AG08396 (cell line): ENCODE measurements at regions not wholly inside any gene's neighbourhood (a gene's known extent, or its start where the extent isn't known, plus 50 kb on each side); places are given as distances from the start of the nearest gene placed in this dataset.

ENCODE experiments used
- DNase-seq: peaks from one replicate; pipeline ENCODE4 v3.0.0; 2012; ENCODE audit warnings: low spot score, mixed read lengths

DNA sequence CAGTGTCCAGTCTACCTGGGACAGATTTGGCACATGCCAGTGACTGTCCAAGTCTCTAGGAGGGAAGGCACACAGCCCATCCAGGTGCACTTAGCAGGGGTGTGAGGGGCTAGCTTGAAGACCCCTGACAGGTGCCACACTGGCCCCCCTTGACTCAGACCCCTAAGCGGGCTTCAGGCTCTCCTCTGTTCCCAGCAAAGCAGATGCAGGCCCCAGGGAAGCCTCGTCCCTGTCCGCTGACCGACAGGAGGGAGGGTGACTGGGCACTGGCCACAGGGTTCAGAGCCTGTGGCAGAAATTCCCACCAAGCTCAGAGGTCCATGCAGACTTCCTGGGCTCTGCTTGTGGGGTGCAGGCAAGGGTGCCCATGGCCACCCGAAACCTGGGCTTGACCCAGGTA is 239.8 kb upstream of the MYT1L start:
- DNase-seq = no peak

DNA sequence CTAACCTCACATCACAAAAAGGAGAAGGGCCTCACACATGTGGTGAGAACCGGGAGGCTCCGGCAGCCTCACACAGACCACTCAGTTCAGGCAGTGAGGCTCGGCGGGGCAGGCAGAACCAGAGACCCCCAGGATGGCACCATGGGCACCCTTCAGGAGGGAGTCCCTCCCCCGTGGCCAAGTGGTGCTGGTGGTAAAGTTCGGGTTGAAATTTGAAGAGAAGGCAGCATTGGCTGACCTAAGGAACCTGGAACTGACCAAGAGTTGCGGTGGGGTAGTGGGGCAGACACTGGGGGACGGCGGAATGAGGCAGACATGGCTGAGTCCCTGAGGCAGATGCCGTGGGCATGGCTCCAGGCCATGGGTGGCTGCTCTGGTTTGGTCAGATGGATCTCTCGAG is 239.3 kb upstream of the MYT1L start:
- no peak for DNase-seq

- no peak for DNase-seq
Measured at GRCh38 chr2:2569836-2570235, 238.8 kb upstream of the MYT1L start.

DNA sequence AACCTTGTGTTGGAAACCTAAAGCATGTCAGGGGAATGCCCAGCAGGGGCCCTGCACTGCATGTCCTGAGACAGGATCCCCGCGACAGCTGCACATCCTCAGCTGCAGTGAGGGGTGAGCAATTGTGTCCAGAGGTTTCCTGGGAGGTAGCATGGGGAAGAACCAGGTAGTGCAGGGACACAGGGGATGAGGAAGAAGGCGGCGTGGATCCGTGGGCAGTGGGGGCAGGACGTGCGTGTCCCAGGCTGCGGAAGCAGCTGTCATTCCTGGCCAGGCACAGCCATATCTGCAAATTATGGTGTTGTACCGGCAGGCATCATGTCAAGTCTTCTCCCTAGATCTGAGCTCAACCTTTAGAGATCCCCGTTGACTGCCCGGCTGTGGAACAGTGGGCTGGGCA is 238.2 kb upstream of the MYT1L start:
- DNase-seq = no peak

- DNase-seq = no peak
Measured at GRCh38 chr2:2568411-2568810, 237.3 kb upstream of the MYT1L start.

GRCh38 chr2:2567776-2568175 is 236.7 kb upstream of the MYT1L start:
- DNase-seq = no peak

DNA sequence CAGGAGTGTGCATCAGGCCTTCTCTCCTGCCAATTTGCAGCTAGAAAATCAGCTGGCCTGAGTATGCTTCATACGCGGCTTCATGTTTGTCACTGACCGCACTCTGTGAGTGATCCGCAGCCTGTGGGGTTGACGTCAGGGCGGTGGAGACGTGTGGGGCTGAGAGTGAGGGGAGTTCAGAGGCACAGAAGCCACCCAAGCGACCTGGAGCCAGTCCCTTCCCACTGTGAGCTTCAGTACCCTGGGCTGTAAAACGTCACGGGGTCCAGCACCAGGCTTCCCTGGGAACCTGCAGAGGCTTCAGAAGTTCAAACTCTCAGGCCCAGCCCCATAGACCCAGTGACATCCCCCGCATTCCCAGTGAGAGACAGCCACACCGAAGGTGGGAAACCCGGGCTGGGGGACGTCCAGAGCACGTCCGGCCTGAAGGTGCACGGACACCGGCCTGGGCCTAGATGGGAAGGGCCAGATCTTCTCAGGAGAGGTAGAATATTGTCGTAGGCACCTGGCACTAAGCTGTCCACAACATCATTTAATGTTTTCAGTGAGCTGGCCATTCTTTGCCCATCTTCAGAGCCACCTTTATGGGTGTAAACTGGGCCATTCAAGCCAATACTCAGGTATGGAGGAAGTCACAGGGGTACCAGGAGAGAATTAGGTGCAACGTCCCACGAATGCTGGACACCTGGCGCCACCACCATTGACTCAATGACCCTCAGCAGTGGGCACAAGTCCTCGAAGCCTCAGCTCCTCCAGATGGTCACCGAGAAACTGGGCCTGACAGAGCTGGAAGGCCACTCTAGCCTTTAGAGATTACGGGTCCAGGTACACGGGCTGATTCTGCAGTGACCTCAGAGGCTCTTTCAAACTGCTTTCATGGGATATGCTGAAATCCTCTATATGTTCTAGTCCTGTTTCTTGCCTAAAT is 235.6 kb upstream of the MYT1L start:
- DNase-seq = no peak

DNA sequence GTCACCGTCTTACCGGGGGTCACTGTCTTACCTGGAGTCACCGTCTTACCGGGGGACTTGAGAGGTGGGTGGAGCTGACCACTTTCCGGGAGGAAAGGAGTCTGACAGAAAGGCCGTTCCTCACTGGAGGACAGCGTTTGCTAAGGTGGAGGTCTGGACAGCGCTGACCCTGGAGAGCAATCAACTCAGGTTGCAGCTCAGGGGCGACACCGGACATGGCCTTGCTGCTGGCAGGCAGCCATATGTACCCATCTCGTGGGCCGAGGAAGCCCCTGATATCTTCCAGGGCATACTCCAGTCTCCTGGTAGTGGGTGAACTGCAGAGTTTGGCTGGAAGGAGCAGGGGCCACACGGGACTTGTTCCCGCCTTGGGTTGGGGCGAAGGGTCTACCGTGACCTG is 234.6 kb upstream of the MYT1L start:
- DNase-seq = no peak

DNA sequence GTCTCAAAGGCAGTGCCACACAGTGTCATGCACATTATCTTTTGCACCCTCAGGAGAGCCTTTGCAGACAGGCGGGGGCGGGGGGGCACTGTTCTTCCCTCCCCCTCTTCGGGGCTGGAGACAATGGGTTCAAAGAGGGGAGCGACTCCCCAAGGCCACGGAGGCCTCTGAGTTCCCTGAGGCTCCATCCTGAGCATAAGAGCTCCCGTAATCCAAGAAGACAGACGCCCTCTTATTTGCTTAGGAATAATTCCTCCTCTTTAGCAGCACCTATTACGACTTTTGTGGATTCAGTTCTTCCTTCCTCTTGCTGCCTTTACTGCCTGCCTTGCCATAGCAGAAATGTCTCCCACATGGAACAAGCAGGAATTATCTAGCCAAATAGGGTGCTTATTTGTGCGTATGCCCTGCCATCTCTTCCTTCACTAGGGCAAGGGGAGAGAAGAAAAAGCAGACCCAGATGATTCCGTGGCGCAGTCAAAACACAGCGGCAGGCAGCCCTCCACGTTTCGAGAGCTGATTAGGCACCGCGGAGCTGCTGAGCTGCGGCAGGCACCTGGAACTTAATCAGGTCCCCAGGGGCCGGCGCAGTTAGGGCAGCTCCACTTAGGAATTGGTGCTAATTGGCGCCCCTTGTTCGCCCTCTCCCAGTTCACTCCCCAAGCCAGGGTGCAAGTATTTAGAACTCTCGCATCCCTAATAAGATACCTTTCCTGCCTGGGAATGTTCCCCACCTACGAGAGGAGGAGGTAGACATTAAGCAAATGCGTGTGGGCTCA is 233.4 kb upstream of the MYT1L start:
- no peak for DNase-seq

GRCh38 chr2:2563309-2563860 is 232.3 kb upstream of the MYT1L start:
- DNase-seq = no peak

- no peak for DNase-seq
Measured at GRCh38 chr2:2562867-2563266, 231.8 kb upstream of the MYT1L start.

- DNase-seq = no peak
Measured at GRCh38 chr2:2561346-2562095, 230.4 kb upstream of the MYT1L start.

DNA sequence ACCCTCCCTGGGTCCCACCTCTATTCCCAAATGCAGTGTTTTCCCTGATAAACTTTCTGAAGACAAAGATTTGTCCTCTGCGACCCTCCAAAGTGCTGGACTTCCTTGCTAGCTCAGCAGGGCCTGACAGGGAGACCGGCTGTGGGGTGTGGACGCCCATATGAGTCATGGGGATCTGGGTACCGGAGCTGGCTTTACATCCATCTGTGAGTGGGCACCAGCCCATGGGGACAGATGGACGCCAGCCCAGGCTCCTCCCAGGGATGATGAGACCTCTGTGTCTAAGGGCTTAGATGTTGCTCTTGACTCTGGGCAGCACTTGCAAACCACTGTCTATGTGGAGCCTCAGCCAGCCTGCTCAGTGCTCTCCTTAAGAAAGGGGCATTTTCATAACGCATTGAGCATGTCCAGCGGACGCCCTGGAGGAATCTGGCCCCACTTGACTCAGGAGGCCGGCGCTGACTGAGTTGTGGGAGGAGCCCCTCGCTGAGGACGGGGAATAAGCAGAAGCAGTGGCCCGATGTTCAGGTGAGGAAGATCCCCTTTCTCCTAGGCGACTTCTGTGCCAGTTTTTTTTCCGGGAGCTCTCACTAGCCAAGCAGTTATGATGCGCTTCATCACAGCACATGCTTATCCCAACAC is 229.4 kb upstream of the MYT1L start:
- DNase-seq = no peak

DNA sequence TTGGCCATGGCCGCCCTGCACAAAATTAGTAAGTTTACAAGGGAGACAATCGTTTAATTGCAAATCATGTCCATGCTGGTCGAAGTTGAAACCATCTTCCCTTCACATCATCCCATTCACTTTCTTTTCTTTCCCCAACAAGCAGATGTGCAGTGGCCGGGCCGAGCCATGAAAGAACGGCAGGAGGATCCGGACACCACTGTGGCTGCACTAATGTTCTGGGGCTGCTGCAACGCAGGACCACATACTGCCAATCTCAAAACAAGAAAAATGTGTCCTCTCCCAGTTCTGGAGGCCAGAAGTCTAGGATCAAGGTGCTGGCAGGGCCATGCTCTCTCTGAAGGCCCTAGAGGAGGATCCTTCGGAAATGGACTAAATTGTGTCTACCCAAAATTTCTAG is 227.4 kb upstream of the MYT1L start:
- DNase-seq = no peak

DNA sequence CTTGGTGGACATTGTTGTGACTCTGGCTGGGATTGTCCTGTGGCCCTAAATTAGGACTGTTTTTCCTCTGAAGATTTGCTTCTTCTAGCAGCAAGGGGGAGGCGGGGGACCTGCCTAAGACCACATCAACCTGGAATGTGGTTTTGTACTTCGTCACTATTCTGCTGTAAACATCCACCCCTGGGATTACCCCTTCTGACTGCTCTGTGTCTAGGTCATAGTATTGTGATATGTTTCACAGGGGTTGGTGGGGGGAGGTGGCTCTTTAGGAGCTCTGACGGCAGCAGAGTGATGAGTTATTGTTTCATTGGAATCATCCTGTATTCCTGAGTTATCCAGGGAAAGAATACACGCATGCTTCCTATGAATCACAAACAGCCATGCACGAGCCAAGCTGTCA is 226.4 kb upstream of the MYT1L start:
- DNase-seq = no peak

DNA sequence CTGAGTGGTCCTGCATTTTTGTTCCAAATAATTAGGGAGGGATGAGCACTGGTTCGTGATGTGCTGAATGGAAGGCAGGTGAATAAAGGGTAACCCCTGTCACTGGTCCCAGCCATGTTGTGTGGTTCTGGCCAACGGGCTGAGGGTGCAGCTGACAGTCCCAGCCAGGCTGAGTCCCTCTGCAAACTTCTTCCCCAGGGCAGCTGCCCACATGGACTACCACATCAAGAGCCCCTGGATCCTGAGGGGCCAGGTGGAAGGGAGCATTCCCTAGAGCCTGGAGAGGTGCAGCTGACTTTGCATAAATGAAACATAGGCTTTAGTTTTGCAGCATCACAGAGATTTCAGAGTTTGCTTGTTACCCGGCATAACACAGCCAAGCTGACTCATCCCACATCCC is 219.8 kb upstream of the MYT1L start:
- DNase-seq = no peak

- no peak for DNase-seq
Measured at GRCh38 chr2:2547911-2548310, 216.8 kb upstream of the MYT1L start.

DNA sequence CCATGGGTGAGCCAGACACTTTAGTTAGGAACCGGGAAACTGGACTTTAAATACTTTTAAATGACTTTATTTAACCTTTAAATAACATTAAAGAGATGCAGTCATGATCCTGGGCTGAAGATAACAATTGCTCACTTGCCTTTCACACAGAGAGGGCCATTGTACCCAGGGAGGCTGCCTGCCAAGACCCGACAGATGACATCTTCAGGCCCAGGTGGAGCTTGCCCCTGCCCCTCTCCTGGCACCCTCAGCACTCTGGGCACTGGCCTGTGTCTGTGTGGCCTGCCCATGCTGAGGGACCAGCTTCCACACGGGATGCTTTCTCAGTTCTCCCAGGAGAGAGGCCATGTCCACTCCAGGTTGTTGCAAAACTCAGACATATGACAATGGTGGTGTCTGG is 216.4 kb upstream of the MYT1L start:
- no peak for DNase-seq

- no peak for DNase-seq
Measured at GRCh38 chr2:2546046-2546445, 215.0 kb upstream of the MYT1L start.

- no peak for DNase-seq
Measured at GRCh38 chr2:2542966-2543611, 212.0 kb upstream of the MYT1L start.

GRCh38 chr2:2542316-2542715 is 211.2 kb upstream of the MYT1L start:
- no peak for DNase-seq
